Upper lobe of right lung (tissue), 1 donor: ENCODE measurements at regions not wholly inside any gene's neighbourhood (a gene's known extent, or its start where the extent isn't known, plus 50 kb on each side); places are given as distances from the start of the nearest gene placed in this dataset.

Experiments
- ATAC-seq: fragments of 200-7000 bp; cut with Tn5 transposase; one replicate; pipeline ENCODE4 v1.9.1; 2020; ENCODE audit warnings: mild to moderate bottlenecking, moderate library complexity
- DNase-seq: peaks from one replicate; pipeline ENCODE4 v3.0.0-alpha.2; 2020
- H3K27ac ChIP-seq: fragments of 200-600 bp; one replicate; pipeline ENCODE4 v1.8.0; 2022
- H3K27me3 ChIP-seq: fragments of 200-600 bp; one replicate; pipeline ENCODE4 v1.8.0; 2022; ENCODE audit warnings: mild to moderate bottlenecking
- H3K36me3 ChIP-seq: fragments of 200-600 bp; one replicate; pipeline ENCODE4 v1.8.0; 2022
- H3K4me1 ChIP-seq: fragments of 200-600 bp; one replicate; pipeline ENCODE4 v1.8.0; 2022
- H3K4me3 ChIP-seq: fragments of 200-600 bp; one replicate; pipeline ENCODE4 v1.8.0; 2022; ENCODE audit warnings: mild to moderate bottlenecking
- H3K9me3 ChIP-seq: fragments of 200-600 bp; one replicate; pipeline ENCODE4 v1.8.0; 2022
- intact Hi-C: fragments of 100-400 bp; cut with DNase I; formaldehyde crosslinking; loops from one replicate; pipeline ENCODE4 v1.11.0; 2022
- TF ChIP-seq, protein P1 (sequence below): fragments of 200-600 bp; IDR thresholded peaks from one replicate; pipeline ENCODE4 v1.8.0; 2022; ENCODE audit warnings: antibody characterized with exemption
- donor health status: DM: no; HTN: yes; CAD: no; lungs with severe emphysema.

- intact Hi-C loops, result no loop called here
- Histone ChIP-seq H3K4me1 (no peaks in the 10 kb centered on the region), H3K4me3 (no peak overlapping the region), H3K27me3 (no peaks in the 10 kb centered on the region), H3K27ac (no peak overlapping the region), H3K9me3 (no peaks in the 10 kb centered on the region), H3K36me3 (no peaks in the 10 kb centered on the region)
- TF ChIP-seq, protein P1, sequence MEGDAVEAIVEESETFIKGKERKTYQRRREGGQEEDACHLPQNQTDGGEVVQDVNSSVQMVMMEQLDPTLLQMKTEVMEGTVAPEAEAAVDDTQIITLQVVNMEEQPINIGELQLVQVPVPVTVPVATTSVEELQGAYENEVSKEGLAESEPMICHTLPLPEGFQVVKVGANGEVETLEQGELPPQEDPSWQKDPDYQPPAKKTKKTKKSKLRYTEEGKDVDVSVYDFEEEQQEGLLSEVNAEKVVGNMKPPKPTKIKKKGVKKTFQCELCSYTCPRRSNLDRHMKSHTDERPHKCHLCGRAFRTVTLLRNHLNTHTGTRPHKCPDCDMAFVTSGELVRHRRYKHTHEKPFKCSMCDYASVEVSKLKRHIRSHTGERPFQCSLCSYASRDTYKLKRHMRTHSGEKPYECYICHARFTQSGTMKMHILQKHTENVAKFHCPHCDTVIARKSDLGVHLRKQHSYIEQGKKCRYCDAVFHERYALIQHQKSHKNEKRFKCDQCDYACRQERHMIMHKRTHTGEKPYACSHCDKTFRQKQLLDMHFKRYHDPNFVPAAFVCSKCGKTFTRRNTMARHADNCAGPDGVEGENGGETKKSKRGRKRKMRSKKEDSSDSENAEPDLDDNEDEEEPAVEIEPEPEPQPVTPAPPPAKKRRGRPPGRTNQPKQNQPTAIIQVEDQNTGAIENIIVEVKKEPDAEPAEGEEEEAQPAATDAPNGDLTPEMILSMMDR, result no peak
- no peak for DNase-seq
- ATAC-seq, result no peak
Measured at GRCh38 chr2:19723021-19723420, 178.8 kb downstream of the TTC32 start.

- intact Hi-C loops, result no loop called here
- TF ChIP-seq, protein P1, result no peak
Measured at GRCh38 chr2:19722531-19722971, 179.2 kb downstream of the TTC32 start.

DNA sequence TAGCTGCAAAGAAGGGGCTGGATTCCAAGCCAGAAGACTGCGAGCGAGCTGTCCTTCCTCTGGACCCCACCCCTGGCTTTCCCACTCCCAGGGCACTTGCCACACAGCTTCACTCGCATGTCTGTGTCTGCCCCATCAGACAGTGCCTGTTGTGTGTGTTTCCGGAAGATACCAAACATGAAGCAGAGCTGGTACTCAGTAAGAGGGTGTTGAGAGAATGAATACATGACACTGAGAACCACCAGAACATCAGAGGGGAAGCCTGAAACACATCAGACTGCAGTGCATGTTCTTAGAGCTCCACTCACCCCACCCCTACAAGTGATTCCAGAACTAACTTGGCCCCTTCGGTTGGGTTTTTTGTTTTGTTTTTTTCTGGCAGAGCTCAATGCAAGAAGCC is 181.5 kb downstream of the TTC32 start:
- no peaks in the 10 kb centered on the region for H3K4me1 ChIP-seq
- no peaks in the 10 kb centered on the region for H3K27me3 ChIP-seq
- DNase-seq (no peak), ATAC-seq (no peak)
- no peak overlapping the region for H3K27ac ChIP-seq
- no peak overlapping the region for H3K4me3 ChIP-seq
- intact Hi-C loops, result no loop called here
- TF ChIP-seq, protein P1, result no peak
- H3K36me3 ChIP-seq, result no peaks in the 10 kb centered on the region
- no peaks in the 10 kb centered on the region for H3K9me3 ChIP-seq

More at GRCh38 chr2:19722531-19722971, 179.2 kb downstream of the TTC32 start:
- Histone ChIP-seq H3K4me1 (no peaks in the 10 kb centered on the region), H3K4me3 (no peak overlapping the region), H3K27me3 (no peaks in the 10 kb centered on the region), H3K9me3 (no peaks in the 10 kb centered on the region), H3K36me3 (no peaks in the 10 kb centered on the region), H3K27ac (no peak overlapping the region)
- ATAC-seq (no peak), DNase-seq (no peak)

GRCh38 chr2:19719540-19719939 is 182.2 kb downstream of the TTC32 start:
- ATAC-seq, result no peak
- intact Hi-C loops, result no loop called here

GRCh38 chr2:19717446-19717845 is 184.3 kb downstream of the TTC32 start:
- intact Hi-C loops, result no loop called here
- TF ChIP-seq, protein P1, result no peak
- H3K36me3 ChIP-seq, result no peaks in the 10 kb centered on the region
- H3K27ac ChIP-seq, result no peak overlapping the region
- no peak overlapping the region for H3K4me3 ChIP-seq
- DNase-seq, result no peak
- no peaks in the 10 kb centered on the region for H3K9me3 ChIP-seq
- no peaks in the 10 kb centered on the region for H3K27me3 ChIP-seq
- no peak for ATAC-seq
- H3K4me1 ChIP-seq, result no peaks in the 10 kb centered on the region

More at GRCh38 chr2:19719540-19719939, 182.2 kb downstream of the TTC32 start:
- Histone ChIP-seq H3K27ac (no peak overlapping the region), H3K9me3 (no peaks in the 10 kb centered on the region), H3K27me3 (no peaks in the 10 kb centered on the region), H3K4me1 (no peaks in the 10 kb centered on the region), H3K36me3 (no peaks in the 10 kb centered on the region), H3K4me3 (no peak overlapping the region)
- DNase-seq, result no peak
- TF ChIP-seq, protein P1, result no peak

DNA sequence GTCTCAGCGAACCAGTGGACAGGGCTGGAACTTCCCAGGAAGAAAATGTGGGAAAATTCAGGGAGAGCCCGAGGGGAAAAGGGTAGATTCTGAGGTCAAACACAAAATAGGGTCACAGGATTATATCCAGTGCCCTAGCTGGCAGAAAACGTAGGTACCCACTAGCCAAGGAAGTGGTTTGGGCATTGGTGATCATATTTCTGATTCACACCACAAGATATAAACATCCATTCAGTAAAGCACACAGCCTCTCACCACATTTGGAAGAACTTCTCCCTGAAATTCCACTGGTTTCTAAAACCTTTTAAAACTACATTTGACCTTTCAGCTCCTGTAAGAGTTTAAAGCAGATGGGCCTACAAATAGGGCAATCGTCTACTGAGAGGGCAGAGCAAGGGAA is 186.9 kb downstream of the TTC32 start:
- no peak for DNase-seq
- H3K36me3 ChIP-seq, result no peaks in the 10 kb centered on the region
- TF ChIP-seq, protein P1, result no peak
- no peak overlapping the region for H3K27ac ChIP-seq
- H3K27me3 ChIP-seq, result no peaks in the 10 kb centered on the region
- intact Hi-C loops, result no loop called here
- H3K9me3 ChIP-seq, result no peaks in the 10 kb centered on the region
- H3K4me3 ChIP-seq, result no peak overlapping the region
- no peak for ATAC-seq
- no peaks in the 10 kb centered on the region for H3K4me1 ChIP-seq
